Peyer's patch (tissue), 4 donors: ENCODE measurements at regions not wholly inside any gene's neighbourhood (a gene's known extent, or its start where the extent isn't known, plus 50 kb on each side); places are given as distances from the start of the nearest gene placed in this dataset.

Source experiments
- POLR2A ChIP-seq, 2 donors: fragments of 450-650 bp; IDR thresholded peaks; one replicate each; pipeline ENCODE4 v1.5.1; 2017; ENCODE audit warnings: antibody characterized with exemption in 2 of 2, mild to moderate bottlenecking in 2 of 2, moderate library complexity in 2 of 2
- TF ChIP-seq, protein P1 (sequence below), 6 experiments: fragments of 450-650 bp in 4 of 6; fragments of 200-600 bp in 2 of 6; sonication (generic) in 1 of 6; IDR thresholded peaks; one replicate each; pipeline ENCODE4 v1.5.1; 2017 to 2019; ENCODE audit warnings: antibody characterized with exemption in 6 of 6, mild to moderate bottlenecking in 3 of 6, moderate library complexity in 1 of 6

DNA sequence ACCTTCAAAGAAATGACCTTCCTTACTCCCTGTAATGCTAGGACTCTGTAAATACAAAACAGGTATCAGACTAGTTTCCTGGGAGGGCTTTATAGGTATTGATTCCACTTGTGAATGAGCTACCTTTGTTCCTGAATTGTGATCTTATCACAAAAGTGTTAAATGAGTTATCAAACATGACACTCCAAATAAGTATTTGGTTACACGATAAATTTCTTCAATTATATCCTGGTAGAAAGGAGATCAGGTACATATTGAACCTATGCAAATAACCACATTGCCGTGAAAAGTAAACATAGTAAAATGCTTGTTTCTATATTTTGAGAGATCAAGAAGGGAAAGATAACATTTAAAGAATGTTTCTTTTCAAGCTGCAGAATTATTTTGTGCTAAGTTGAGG lies 285.3 kb downstream of the HIVEP2 start:
- no peak for TF ChIP-seq POLR2A (IDR thresholded peaks at IDR 0.05)
- TF ChIP-seq, protein P1, sequence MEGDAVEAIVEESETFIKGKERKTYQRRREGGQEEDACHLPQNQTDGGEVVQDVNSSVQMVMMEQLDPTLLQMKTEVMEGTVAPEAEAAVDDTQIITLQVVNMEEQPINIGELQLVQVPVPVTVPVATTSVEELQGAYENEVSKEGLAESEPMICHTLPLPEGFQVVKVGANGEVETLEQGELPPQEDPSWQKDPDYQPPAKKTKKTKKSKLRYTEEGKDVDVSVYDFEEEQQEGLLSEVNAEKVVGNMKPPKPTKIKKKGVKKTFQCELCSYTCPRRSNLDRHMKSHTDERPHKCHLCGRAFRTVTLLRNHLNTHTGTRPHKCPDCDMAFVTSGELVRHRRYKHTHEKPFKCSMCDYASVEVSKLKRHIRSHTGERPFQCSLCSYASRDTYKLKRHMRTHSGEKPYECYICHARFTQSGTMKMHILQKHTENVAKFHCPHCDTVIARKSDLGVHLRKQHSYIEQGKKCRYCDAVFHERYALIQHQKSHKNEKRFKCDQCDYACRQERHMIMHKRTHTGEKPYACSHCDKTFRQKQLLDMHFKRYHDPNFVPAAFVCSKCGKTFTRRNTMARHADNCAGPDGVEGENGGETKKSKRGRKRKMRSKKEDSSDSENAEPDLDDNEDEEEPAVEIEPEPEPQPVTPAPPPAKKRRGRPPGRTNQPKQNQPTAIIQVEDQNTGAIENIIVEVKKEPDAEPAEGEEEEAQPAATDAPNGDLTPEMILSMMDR (IDR thresholded peaks at IDR 0.05), result no peak
